ENCODE measurements at regions not wholly inside any gene's neighbourhood (a gene's known extent, or its start where the extent isn't known, plus 50 kb on each side); places are given as distances from the start of the nearest gene placed in this dataset.

DNA sequence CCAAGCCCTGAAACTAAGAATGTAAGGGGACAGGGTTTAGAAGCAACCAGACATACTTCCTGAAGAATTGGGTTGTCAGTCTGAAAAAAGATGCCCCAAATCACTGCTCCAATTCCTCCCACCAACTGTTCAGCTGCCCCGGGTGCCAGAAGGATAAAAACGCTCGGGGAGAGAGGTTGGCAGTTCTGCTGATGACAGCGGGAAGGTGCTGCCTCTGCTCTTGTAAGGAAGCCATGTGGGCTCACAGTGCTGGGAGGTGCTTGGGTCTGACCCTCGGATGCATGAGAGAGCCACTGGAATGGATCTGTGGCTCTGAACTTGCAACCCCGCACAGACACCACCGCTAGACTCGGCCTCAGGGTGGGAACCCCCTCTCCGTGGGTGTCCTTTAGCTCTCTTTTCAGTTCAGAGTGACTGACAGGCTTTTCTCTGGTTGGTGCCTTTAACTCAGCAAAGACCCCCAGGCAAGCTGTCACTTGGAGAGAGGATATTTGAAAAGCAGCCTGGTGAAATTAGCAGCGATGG lies 364.8 kb upstream of the RBFOX1 start:
- ATAC-seq (ENCODE audit: insufficient read depth, low FRiP score), result no peak
- Histone ChIP-seq H3K4me3 (no peak overlapping the region), H3K4me1 (ENCODE audit: control insufficient read depth in 5 of 5, insufficient read depth in 5 of 5, low read length in 5 of 5) (no peaks in the 10 kb centered on the region), H3K27me3 (ENCODE audit: control insufficient read depth in 3 of 3, insufficient read depth in 3 of 3, low read length in 2 of 3) (peaks cover 0 to 4% (median 3%) of the 10 kb centered on the region in 3 donors), H3K36me3 (ENCODE audit: control insufficient read depth in 4 of 4, insufficient read depth in 4 of 4, low read length in 4 of 4) (no peaks in the 10 kb centered on the region), H3K9ac (ENCODE audit: insufficient read depth in 1 of 2, low read length in 2 of 2) (no peak overlapping the region), H3K27ac (ENCODE audit: low read depth in 1 of 2, low read length in 1 of 2) (no peak overlapping the region), H3K9me3 (ENCODE audit: control insufficient read depth in 4 of 4, insufficient read depth in 3 of 4, low read length in 3 of 4) (peaks cover 0 to 2% (median 0%) of the 10 kb centered on the region in 4 donors)
- 60 to 69% methylated on average over 10 of the region's 10 CpGs for WGBS, 2 donors
- DNase-seq, result no peak
- TF ChIP-seq, protein P1, sequence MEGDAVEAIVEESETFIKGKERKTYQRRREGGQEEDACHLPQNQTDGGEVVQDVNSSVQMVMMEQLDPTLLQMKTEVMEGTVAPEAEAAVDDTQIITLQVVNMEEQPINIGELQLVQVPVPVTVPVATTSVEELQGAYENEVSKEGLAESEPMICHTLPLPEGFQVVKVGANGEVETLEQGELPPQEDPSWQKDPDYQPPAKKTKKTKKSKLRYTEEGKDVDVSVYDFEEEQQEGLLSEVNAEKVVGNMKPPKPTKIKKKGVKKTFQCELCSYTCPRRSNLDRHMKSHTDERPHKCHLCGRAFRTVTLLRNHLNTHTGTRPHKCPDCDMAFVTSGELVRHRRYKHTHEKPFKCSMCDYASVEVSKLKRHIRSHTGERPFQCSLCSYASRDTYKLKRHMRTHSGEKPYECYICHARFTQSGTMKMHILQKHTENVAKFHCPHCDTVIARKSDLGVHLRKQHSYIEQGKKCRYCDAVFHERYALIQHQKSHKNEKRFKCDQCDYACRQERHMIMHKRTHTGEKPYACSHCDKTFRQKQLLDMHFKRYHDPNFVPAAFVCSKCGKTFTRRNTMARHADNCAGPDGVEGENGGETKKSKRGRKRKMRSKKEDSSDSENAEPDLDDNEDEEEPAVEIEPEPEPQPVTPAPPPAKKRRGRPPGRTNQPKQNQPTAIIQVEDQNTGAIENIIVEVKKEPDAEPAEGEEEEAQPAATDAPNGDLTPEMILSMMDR (IDR thresholded peaks at IDR 0.05; ENCODE audit: control extremely low read depth, extremely low read depth), result no peak

DNA sequence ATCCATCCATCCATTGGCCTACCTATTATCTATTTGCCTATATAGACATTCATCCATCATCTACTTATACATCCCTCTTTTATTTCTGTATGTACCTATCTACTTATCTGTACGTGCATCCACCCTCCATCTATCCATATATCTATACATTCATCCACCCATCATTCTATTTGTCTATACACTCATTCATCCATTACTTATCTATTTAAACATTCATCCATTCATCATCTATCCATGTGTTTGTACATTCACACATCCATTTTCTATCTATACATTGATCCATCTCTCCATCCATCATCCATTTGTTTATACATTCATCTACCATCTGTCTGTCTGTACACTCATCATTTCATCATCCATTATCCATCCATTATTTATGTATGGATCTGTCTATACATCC lies 365.7 kb upstream of the RBFOX1 start:
- TF ChIP-seq, protein P1 (IDR thresholded peaks at IDR 0.05; ENCODE audit: control extremely low read depth, extremely low read depth), result no peak
- DNase-seq (no peak), ATAC-seq (ENCODE audit: insufficient read depth, low FRiP score) (no peak)

DNA sequence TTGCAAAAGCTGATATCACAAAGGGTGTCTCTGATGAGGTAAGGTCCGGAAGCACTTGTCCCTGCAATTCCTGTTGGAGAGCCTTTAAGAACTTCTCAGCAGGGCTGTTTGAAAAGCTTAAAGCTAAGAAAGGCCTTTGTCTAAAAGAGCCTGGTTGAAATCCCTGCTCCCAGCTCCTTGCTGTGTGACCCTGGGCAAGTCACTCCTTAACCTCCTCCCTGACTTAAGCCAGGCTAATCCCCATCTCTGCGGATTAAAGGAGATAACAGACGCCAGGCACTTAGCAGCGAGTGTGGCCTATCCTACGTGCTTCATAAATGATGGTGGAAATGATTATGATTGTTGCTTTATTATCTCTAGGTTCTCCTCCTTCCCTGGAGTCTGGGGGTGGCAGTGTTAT lies 368.0 kb upstream of the RBFOX1 start:
- no peaks in the 10 kb centered on the region for H3K4me1 ChIP-seq (ENCODE audit: control insufficient read depth in 5 of 5, insufficient read depth in 5 of 5, low read length in 5 of 5)
- TF ChIP-seq, protein P1 (IDR thresholded peaks at IDR 0.05; ENCODE audit: control extremely low read depth, extremely low read depth), result no peak
- no peak overlapping the region for H3K4me3 ChIP-seq
- H3K9me3 ChIP-seq (ENCODE audit: control insufficient read depth in 4 of 4, insufficient read depth in 3 of 4, low read length in 3 of 4), result peaks cover 0 to 6% (median 0%) of the 10 kb centered on the region in 4 donors
- H3K36me3 ChIP-seq (ENCODE audit: control insufficient read depth in 4 of 4, insufficient read depth in 4 of 4, low read length in 4 of 4), result no peaks in the 10 kb centered on the region
- H3K9ac ChIP-seq (ENCODE audit: insufficient read depth in 1 of 2, low read length in 2 of 2), result no peak overlapping the region
- H3K27ac ChIP-seq (ENCODE audit: low read depth in 1 of 2, low read length in 1 of 2), result no peak overlapping the region
- 78 to 86% methylated on average over 5 of the region's 5 CpGs for WGBS, 2 donors
- DNase-seq (no peak), ATAC-seq (ENCODE audit: insufficient read depth, low FRiP score) (no peak)
- peaks cover 0 to 4% (median 3%) of the 10 kb centered on the region in 3 donors for H3K27me3 ChIP-seq (ENCODE audit: control insufficient read depth in 3 of 3, insufficient read depth in 3 of 3, low read length in 2 of 3)

More for the DNA sequence above, 365.7 kb upstream of the RBFOX1 start:
- Histone ChIP-seq H3K27me3 (ENCODE audit: control insufficient read depth in 3 of 3, insufficient read depth in 3 of 3, low read length in 2 of 3) (peaks cover 0 to 4% (median 3%) of the 10 kb centered on the region in 3 donors), H3K9ac (ENCODE audit: insufficient read depth in 1 of 2, low read length in 2 of 2) (no peak overlapping the region), H3K9me3 (ENCODE audit: control insufficient read depth in 4 of 4, insufficient read depth in 3 of 4, low read length in 3 of 4) (peaks cover 0 to 2% (median 0%) of the 10 kb centered on the region in 4 donors), H3K4me1 (ENCODE audit: control insufficient read depth in 5 of 5, insufficient read depth in 5 of 5, low read length in 5 of 5) (no peaks in the 10 kb centered on the region), H3K36me3 (ENCODE audit: control insufficient read depth in 4 of 4, insufficient read depth in 4 of 4, low read length in 4 of 4) (no peaks in the 10 kb centered on the region), H3K27ac (ENCODE audit: low read depth in 1 of 2, low read length in 1 of 2) (no peak overlapping the region), H3K4me3 (no peak overlapping the region)
- WGBS, 2 donors, result 73 to 83% methylated on average over 1 of the region's 1 CpG

DNA sequence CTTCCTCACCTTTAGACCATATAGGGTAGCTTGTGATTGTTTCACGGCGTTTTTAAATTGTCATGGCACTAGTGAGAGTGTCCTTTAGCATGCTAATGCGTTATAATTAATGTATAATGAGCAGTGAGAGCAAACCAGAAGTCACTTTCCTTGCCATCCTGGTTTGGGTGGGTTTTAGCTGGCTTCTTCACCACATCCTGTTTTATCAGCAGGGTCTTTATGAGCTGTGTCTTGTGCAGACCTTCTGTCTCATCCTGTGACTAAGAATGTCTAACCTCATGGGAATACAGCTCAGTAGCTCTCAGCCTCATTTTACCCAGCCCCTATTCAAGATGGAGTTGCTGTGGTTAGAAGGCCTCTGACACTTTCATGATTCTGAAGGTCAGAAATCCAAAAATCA lies 370.9 kb upstream of the RBFOX1 start:
- Histone ChIP-seq H3K9ac (ENCODE audit: insufficient read depth in 1 of 2, low read length in 2 of 2) (no peak overlapping the region), H3K9me3 (ENCODE audit: control insufficient read depth in 4 of 4, insufficient read depth in 3 of 4, low read length in 3 of 4) (peaks cover 0 to 6% (median 0%) of the 10 kb centered on the region in 4 donors), H3K4me3 (no peak overlapping the region), H3K36me3 (ENCODE audit: control insufficient read depth in 4 of 4, insufficient read depth in 4 of 4, low read length in 4 of 4) (no peaks in the 10 kb centered on the region), H3K27ac (ENCODE audit: low read depth in 1 of 2, low read length in 1 of 2) (no peak overlapping the region), H3K4me1 (ENCODE audit: control insufficient read depth in 5 of 5, insufficient read depth in 5 of 5, low read length in 5 of 5) (no peaks in the 10 kb centered on the region), H3K27me3 (ENCODE audit: control insufficient read depth in 3 of 3, insufficient read depth in 3 of 3, low read length in 2 of 3) (no peaks in the 10 kb centered on the region)
- ATAC-seq (ENCODE audit: insufficient read depth, low FRiP score) (no peak), DNase-seq (no peak)
- TF ChIP-seq, protein P1 (IDR thresholded peaks at IDR 0.05; ENCODE audit: control extremely low read depth, extremely low read depth), result no peak
- 50 to 60% methylated on average over 3 of the region's 3 CpGs for WGBS, 2 donors

Measured in lung (tissue), 11 donors.